NCI-H2196 (cell line): ENCODE measurements at regions not wholly inside any gene's neighbourhood (a gene's known extent, or its start where the extent isn't known, plus 50 kb on each side); places are given as distances from the start of the nearest gene placed in this dataset.
"Not testable (repeated sequence)": the region's sequence is repeated elsewhere in the genome, so short reads cannot be mapped to it uniquely, and the experiment has no call there.

Experiments
- DNase-seq: peaks from one replicate; lab custom pipeline; 2025; ENCODE audit not compliant: unreplicated experiment; lab: John Stamatoyannopoulos, UW

- no peak for DNase-seq
Measured at GRCh38 chr5:154593071-154593470, 115.0 kb upstream of the HAND1 start.

- no peak for DNase-seq
Measured at GRCh38 chr5:154590093-154590724, 112.2 kb upstream of the HAND1 start.

- no peak for DNase-seq
Measured at GRCh38 chr5:154589511-154589910, 111.5 kb upstream of the HAND1 start.

- DNase-seq = not testable (repeated sequence)
Measured at GRCh38 chr5:154588833-154589425, 110.9 kb upstream of the HAND1 start.

- no peak for DNase-seq
Measured at GRCh38 chr5:154588091-154588774, 110.2 kb upstream of the HAND1 start.

- no peak for DNase-seq
Measured at GRCh38 chr5:154587123-154588026, 109.3 kb upstream of the HAND1 start.

GRCh38 chr5:154583671-154584177 lies 105.7 kb upstream of the HAND1 start:
- DNase-seq = no peak

- no peak for DNase-seq
Measured at GRCh38 chr5:154580422-154580821, 102.4 kb upstream of the HAND1 start.

GRCh38 chr5:154577416-154577815 lies 99.4 kb upstream of the HAND1 start:
- no peak for DNase-seq

- DNase-seq = no peak
Measured at GRCh38 chr5:154576429-154576806, 98.4 kb upstream of the HAND1 start.

GRCh38 chr5:154575546-154576428 lies 97.8 kb upstream of the HAND1 start:
- no peak for DNase-seq

GRCh38 chr5:154573011-154573410 lies 95.0 kb upstream of the HAND1 start:
- DNase-seq = no peak

- DNase-seq = no peak
Measured at GRCh38 chr5:154571325-154572035, 93.5 kb upstream of the HAND1 start.

- no peak for DNase-seq
Measured at GRCh38 chr5:154570572-154571324, 92.7 kb upstream of the HAND1 start.

GRCh38 chr5:154568589-154568988 lies 90.6 kb upstream of the HAND1 start:
- no peak for DNase-seq

- DNase-seq = no peak
Measured at GRCh38 chr5:154567155-154567554, 89.1 kb upstream of the HAND1 start.

GRCh38 chr5:154566146-154566680 lies 88.2 kb upstream of the HAND1 start:
- DNase-seq = no peak

GRCh38 chr5:154565123-154565522 lies 87.1 kb upstream of the HAND1 start:
- no peak for DNase-seq
